Endometrium (tissue), 2 donors: ENCODE measurements at regions not wholly inside any gene's neighbourhood (a gene's known extent, or its start where the extent isn't known, plus 50 kb on each side); places are given as distances from the start of the nearest gene placed in this dataset.
"Not testable (repeated sequence)": the region's sequence is repeated elsewhere in the genome, so short reads cannot be mapped to it uniquely, and the experiment has no call there.

Experiments used
- FAIRE-seq: peaks from 2 replicates; lab custom pipeline; 2012; peaks lifted over from hg19 to GRCh38; lab: Jason Lieb, UNC
- donor health status: control.
- donor health status: control.

- not testable (repeated sequence) for FAIRE-seq
Measured at GRCh38 chr11:100409267-100409666, 277.8 kb upstream of the ARHGAP42 start.

GRCh38 chr11:100419518-100419917, 267.6 kb upstream of the ARHGAP42 start:
- FAIRE-seq, result no peak

GRCh38 chr11:100434821-100435641, 252.1 kb upstream of the ARHGAP42 start:
- no peak for FAIRE-seq

DNA sequence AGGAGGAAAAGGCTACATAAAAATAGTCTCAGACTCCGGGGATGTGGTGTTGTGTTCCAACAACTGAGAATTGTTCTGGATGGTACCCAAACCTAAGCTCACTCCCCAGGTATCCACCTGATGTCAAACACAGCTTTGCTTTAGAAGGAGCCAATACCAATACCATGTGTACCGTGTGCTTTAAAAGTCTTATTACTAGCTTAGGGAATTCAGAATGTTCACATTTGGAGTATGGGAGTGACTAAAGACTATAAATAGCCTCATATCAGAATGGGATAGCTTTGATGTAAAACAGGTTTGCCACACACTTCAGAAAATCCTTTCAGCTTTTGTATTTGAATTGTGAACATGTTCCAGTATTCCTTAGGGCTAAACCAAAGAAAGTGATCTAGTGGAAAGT, 248.7 kb upstream of the ARHGAP42 start:
- no peak for FAIRE-seq

- no peak for FAIRE-seq
Measured at GRCh38 chr11:100441086-100441485, 246.0 kb upstream of the ARHGAP42 start.

DNA sequence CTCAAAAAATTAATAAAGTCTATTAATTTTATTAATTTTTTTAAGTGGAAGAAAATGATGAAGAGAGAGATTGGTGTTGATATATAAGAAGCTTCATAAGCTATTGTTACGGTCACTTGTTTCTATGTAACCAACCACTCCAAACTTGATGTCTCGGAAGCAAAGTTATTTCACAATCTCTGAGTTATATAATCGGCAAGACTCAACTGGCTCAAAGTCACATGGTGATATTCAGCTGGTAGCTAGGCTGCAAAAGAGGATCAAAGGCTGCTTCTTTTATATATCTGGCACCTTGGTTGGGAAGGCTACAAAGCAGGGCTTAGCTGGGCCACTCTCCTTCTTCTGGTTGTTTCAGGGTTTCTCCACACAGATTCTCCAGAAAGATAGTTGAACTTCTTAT, 245.1 kb upstream of the ARHGAP42 start:
- no peak for FAIRE-seq

GRCh38 chr11:100445231-100445735, 241.8 kb upstream of the ARHGAP42 start:
- FAIRE-seq, result no peak

DNA sequence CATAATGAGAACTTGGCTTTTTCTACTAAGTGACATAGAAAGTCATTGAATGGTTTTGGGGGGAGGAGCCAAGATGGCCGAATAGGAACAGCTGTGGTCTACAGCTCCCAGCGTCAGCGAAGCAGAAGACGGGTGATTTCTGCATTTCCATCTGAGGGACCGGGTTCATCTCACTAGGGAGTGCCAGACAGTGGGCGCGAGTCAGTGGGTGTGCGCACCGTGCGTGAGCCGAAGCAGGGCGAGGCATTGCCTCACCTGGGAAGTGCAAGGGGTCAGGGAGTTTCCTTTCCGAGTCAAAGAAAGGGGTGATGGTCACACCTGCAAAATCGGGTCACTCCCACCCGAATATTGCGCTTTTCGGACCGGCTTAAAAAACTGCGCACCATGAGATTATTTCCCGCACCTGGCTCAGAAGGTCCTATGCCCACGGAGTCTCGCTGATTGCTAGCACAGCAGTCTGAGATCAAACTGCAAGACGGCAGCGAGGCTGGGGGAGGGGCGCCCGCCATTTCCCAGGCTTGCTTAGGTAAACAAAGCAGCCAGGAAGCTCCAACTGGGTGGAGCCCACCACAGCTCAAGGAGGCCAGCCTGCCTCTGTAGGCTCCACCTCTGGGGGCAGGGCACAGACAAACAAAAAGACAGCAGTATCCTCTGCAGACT, 235.2 kb upstream of the ARHGAP42 start:
- not testable (repeated sequence) for FAIRE-seq

DNA sequence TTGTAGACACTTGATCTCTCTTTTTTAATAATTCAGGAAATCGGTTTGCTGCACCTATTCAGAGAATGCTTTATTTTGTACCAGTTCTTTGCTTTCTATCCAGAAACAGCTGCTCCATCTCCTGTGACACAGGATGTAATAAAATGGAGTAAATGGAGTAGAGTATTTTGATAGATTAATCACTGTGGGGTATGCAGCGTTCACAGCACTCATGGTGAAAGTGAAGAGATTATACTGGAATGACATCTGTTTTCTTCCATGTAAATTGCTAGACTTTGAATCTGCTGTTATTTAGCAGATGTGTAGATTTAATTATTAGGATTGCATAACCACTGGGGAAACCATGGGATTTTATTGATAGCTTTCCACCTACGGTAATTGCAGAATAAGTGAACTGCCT, 227.3 kb upstream of the ARHGAP42 start:
- FAIRE-seq, result no peak

- FAIRE-seq, result no peak
Measured at GRCh38 chr11:100460426-100460825, 226.7 kb upstream of the ARHGAP42 start.

DNA sequence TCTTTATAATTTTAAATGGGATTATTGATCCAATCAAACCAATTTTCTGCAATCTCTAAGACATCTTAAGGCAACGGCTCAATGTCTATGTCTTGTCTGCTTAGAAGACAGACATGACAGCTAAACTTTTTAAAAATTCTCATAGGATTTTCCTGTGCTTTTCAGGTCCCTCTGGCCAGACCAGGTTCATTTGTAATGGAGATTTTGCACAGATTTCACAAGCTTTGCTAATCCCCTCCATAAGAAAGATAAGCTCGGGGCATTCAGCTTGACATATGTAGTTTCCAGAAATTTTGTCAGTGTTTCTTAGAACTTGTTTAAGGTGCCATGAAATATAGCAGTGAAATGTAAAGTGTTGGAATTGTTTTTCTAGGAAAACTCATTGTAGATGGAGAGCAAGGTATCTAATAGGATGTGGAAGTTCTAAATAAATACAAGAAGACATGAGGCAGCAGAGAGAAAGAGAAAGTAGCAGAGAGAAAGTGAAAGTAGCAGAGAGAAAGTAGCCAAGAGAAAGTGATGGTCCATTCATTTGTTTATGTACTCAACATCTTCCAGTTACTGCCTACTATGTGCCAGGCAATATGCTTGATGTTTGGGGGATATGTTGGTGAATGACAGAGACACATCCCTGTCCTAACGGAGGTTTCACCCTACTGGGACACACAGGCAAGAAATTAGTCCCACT, 219.1 kb upstream of the ARHGAP42 start:
- FAIRE-seq, result no peak

GRCh38 chr11:100469835-100470234, 217.3 kb upstream of the ARHGAP42 start:
- FAIRE-seq, result peak; percentile 43

DNA sequence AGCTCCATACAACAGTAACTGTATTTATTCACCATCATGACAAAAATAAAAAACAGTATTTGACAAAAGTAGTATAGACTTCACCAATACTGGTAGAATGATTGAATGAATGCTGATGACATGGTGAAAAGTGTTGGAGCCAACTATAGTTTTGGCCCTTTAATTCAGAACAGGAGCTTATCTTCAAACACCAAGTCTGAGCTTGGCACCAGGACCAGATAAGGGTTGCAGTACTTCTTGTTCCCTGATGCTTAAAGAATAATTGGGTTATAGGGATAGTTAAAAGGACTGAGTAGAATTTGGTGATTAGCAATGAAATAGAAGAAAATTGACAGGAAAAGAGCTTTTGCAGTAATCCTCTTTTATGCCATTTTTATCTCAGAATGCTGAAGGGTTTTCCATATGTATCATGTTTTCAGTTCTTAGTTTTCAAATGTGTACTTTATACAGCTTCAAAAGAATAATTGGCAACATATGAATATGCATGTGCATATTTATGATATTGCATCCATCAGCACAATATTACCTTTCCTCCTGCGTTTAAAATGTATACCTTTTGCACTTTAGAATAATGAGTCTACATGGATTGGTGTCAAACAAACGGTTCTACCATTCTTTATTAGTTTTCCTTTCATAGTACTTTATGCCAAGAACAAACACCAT, 214.2 kb upstream of the ARHGAP42 start:
- FAIRE-seq, result no peak

DNA sequence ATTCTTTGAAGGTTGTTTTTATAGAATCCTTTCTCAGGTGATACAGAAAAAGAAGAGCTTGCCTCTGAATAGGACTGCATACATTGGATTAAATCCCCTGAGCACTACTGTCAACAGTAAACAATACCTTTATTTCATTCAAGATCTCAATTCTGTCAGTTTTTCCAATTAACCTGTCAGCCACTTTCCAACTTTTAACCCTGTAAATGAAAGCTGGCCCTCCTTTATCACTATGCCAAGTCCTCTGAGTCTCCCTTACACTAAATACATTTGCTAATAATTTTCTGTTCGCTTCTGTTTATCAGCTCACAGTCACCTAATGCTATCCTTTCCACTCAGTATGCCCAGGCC, 213.7 kb upstream of the ARHGAP42 start:
- FAIRE-seq, result no peak

DNA sequence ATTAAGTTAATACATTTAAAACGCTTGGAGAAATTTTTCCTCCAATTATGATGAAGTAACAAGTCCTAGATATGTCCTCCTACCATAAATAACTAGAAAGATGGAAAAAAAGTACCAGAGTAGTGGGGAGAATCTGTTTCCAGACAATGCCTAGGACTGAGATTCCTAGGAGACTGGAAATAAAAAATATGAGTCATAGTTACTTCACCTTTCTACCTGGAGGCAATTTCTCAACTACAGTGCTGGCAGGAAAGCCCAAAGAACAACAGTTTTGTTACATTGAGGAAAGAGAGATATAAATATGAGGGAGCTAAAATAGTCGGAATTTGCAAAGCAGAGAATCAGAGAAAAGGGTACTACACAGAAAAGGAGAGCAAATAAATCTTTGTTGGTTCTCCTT, 202.1 kb upstream of the ARHGAP42 start:
- FAIRE-seq, result no peak

DNA sequence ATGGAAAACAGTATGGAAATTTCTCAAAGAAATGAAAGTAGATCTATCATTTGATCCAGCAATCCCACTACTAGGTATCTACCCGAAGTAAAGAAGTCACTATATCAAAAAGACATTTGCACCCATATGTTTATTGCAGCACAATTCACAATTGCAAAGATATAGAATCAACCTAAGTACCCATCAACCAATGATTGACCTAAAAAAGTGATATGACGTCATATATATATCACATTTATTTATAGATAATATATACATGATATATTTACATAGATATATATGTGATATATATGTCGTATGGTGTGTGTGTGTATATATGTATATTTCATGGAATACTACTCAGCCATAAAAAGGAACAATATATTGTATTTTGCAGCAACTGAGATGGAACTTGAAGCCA, 188.3 kb upstream of the ARHGAP42 start:
- no peak for FAIRE-seq

DNA sequence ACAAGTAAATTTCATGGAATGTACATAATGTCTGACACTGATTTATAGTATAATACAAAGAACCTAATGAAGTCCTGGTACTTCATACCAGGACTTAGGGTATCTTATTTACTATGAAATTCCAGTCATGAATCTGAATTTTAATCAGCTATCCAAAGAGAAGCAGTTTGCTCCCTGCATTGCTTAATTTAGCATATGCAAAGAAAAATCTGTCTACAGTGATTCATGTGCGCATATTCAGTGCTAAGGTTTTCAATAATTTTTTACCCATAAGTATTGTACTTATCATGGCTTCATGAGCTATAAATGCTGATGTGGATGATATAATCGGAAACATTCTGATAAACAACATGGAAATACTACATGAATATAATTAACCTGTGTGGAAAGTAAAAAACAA, 185.6 kb upstream of the ARHGAP42 start:
- FAIRE-seq, result no peak

- no peak for FAIRE-seq
Measured at GRCh38 chr11:100512475-100512874, 174.6 kb upstream of the ARHGAP42 start.

- FAIRE-seq, result no peak
Measured at GRCh38 chr11:100515087-100515486, 172.0 kb upstream of the ARHGAP42 start.

- no peak for FAIRE-seq
Measured at GRCh38 chr11:100525197-100525596, 161.9 kb upstream of the ARHGAP42 start.

DNA sequence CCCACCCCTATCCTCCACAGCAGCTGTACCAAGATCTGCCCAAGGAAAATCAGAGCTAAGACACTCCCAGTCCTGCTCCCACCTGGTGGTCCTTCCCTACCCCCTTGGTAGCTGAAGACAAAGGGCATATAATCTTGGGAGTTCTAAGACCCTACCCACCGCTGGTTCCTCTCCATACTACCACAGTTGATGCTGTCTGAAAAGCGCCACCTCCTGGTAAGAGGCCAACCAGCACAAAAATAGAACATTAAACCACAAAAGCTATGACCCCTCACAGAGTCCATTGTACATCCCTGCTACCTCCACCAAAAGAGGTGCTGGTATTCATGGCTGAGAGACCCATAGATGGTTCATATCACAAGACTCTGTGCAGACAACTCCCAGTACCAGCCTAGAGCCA, 161.5 kb upstream of the ARHGAP42 start:
- no peak for FAIRE-seq

GRCh38 chr11:100528872-100529416, 158.1 kb upstream of the ARHGAP42 start:
- FAIRE-seq, result no peak
